ENCODE measurements at regions not wholly inside any gene's neighbourhood (a gene's known extent, or its start where the extent isn't known, plus 50 kb on each side); places are given as distances from the start of the nearest gene placed in this dataset.

DNA sequence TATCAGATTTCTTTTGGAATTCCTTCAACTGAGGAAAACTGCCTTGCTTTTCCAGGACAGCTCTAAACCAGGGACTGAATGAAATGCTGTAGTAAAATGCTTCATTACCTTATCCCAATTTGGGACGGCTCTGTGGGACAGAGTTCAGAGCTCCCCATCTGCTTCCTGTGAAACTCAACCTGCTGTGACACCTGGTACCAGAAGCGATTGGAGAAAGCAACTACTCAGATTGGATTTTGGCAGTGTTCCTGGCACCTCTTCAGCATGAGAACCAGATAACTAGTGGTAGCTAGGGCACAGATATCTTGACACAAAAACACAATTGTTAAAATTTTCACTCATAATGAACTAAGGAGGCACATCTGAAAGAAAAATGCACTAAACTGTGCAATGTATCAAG, 539.1 kb downstream of the SI start:
- no peak for TF ChIP-seq POLR2A (IDR thresholded peaks at IDR 0.05)
- TF ChIP-seq, protein P1, sequence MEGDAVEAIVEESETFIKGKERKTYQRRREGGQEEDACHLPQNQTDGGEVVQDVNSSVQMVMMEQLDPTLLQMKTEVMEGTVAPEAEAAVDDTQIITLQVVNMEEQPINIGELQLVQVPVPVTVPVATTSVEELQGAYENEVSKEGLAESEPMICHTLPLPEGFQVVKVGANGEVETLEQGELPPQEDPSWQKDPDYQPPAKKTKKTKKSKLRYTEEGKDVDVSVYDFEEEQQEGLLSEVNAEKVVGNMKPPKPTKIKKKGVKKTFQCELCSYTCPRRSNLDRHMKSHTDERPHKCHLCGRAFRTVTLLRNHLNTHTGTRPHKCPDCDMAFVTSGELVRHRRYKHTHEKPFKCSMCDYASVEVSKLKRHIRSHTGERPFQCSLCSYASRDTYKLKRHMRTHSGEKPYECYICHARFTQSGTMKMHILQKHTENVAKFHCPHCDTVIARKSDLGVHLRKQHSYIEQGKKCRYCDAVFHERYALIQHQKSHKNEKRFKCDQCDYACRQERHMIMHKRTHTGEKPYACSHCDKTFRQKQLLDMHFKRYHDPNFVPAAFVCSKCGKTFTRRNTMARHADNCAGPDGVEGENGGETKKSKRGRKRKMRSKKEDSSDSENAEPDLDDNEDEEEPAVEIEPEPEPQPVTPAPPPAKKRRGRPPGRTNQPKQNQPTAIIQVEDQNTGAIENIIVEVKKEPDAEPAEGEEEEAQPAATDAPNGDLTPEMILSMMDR (IDR thresholded peaks at IDR 0.05) = no peak
